Posterior cingulate gyrus (tissue), 11 donors: ENCODE measurements at regions not wholly inside any gene's neighbourhood (a gene's known extent, or its start where the extent isn't known, plus 50 kb on each side); places are given as distances from the start of the nearest gene placed in this dataset.

Source experiments
- DNase-seq, 10 donors: peaks; one replicate each; pipeline versions ENCODE4 v3.0.0 to v3.0.0-alpha.2; 2020 to 2021; ENCODE audit warnings: mixed read lengths in 3 of 10
- intact Hi-C: fragments of 100-400 bp; cut with DNase I; formaldehyde crosslinking; loops from one replicate; pipeline ENCODE4 v1.15.1; 2023

DNA sequence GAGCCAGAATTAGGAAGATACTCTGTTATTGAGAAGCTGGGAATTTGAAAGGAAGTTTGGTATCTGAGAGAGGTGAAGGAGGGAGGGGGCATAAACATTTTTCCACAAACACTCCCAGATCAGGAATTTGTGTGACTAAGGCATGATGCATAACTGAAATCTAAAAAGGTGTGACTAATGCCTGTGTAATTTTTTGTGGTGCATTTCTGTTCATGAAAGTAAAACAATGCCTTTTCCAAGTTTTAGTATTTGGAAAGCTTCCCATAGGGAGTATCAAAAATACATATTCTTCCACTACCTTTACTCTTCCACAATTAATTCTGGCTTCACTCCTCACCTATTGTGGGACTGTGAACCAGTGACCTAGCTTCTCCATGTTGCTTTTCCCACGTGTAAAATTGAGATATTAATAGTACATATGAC lies 56.4 kb upstream of the CAV2 start:
- intact Hi-C loops = no loop called here
- no peak for DNase-seq

DNA sequence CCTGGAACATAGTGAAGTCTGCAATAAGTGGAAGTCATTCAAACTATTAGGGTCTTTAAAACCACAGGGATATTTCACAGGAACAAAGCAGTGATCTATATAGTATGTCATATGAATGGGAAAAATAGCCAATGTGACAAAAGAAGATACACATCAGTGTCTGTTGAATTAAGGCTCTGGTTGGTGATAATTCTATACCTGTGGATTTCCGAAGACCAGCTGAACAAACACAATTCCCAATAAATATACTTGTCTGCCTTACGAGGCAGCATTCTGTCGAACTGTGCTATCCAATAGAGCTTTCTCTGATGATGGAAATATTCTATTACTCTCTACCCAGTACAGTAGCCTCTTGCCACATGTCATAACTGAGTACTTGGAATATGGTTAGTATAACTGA lies 55.9 kb upstream of the CAV2 start:
- intact Hi-C loops = no loop called here
- no peak for DNase-seq

DNA sequence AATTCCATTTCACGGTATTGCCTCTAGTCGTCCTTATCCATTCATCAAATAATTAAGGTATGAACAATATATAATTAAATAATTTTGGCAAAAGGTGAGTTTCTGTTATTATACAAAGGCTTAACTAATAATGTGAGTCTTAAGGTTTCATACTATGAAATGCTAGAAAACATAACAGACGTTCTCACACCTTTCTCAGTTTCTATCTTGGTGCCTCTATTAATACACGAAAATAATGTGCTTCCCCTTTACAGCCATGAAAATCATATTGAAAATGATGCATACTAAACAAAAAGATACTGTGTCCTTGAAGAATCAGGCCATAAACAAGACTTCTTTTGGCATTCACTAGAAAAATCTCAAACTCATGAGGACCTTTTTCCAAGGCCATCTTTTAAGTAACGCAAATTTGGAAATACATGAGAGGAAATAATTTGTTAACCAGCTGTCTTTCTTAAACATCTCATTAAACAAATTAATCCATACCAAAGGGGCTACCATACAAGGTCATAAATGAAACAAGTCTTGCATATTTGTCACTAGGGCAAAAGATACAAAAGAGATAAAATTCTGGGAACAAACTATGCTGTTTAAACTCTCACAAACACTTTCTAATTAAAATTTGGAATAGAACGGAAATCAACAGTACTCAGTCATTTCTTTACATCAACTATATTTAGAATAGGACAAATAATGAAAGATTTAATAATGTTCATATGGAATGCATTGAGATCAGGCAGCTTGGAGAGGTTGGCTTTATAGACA lies 53.9 kb upstream of the CAV2 start:
- intact Hi-C loops = no loop called here

DNA sequence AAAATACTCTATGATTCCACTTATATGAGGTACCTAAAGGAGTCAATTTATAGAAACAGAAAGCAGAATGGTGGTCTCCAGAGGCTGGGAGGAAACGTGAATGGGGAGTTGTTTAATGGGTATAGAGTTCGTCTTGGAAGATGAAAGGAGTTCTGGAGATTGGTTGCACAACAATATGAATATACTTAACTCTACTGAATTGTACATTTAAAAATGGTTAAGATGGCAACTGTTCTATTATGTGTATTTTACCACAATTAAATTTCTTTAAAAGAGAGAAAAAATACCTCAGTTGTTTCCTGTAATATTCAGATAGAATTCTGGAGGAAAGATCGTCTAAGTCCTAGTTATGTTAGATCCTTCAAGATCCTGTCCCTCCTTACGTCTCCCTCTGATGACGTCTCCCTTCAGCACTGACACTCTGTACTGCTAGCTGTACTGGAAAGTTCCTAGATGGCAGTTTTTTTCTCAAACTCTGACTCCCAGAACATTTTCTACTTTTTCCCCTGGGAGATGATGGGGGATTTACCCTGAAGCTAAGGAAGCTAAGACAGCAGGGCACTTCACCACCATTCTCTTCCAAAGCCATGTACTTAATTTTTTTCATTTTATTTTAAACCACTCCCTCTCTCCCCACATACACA lies 53.2 kb upstream of the CAV2 start:
- intact Hi-C loops = no loop called here
- DNase-seq = no peak

More for the DNA sequence above, 53.9 kb upstream of the CAV2 start:
- DNase-seq = no peak

DNA sequence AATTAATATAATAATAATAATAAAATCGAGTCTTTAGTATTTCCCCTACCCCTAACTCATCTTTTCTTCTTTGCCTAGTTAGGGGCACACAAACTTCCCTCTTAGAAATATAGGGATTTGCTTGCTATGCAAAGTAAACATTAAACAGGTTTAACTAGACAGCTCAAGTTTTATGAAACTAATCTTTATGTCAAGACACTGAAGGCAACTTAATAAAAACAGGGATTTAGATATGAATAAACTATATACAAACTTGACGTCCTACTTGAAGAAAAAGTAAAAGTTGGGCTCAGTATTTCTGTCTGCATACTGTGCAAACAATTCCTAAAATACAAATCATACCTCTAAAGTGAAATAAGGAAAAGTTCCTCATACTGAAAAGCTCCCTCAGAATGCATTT lies 52.1 kb upstream of the CAV2 start:
- DNase-seq = no peak
- intact Hi-C loops = no loop called here

DNA sequence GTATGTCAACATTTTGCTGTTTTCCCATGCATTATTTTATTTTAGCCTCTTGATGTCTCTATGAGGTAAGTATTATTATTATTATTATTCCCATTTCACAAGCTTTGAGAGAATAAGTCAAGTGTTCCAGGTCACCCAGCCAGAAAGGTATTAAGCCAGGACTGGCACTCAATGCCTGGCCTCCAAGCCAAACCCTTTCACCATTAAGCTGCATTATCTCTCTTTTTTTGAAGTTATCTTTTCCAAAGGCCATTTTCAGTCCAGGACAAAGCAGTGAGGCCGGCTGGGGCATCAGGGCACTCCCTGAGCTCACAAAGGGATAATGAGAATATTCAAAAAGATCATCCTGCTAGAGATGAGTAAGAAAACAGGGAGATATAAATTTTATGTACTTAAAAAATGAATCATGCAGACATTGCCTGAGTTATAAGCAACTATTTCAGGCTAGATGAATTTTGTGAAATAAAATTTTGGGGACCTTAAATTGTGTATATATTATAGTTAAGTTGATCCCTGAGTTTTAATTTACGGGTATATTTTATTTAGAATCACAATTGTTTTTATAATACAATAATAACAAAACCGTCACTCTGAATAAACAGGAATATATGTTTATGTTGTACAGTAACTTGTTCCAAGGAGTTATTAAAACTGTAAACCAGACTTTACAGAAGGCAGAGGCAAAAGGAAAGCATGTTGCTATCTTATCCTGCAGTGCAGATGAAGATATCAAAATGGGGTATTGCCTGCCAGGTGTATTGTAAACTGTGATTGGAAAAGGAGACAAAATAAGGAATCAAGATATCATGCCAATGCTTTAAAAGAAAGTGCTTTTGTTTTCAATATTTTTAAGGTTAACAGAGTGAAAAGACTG lies 51.3 kb upstream of the CAV2 start:
- no peak for DNase-seq
- intact Hi-C loops = no loop called here

DNA sequence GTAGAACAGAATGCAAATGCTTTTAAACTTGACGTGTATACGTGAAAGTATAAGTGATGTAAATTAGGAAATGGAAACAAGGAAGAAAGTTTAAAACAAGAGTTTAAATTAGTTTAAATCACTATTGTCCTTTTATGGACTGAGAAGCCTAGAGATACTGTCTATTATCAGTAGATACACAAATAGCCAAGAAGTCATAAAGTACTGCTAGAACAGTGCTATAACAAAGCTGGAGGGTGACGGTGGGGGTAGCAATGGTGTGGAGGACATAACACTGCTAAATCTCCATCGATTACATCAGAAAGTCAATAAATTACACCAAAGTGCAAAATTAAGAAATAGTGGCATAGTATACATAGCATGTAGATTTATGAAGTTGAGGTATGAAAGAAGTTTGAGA lies 50.1 kb upstream of the CAV2 start:
- no peak for DNase-seq
- intact Hi-C loops = no loop called here
